Activated T-cell treated with anti-CD3 and anti-CD28 coated beads, Interleukin-2, amount 50 U/mL, for 4 hours (primary cell): ENCODE measurements at regions not wholly inside any gene's neighbourhood (a gene's known extent, or its start where the extent isn't known, plus 50 kb on each side); places are given as distances from the start of the nearest gene placed in this dataset.

ENCODE experiments used
- ATAC-seq, 2 donors: fragments of 200-7000 bp; cut with Tn5 transposase; one replicate each; pipeline ENCODE4 v1.10.0; 2021
- DNase-seq: peaks from one replicate; pipeline ENCODE4 v3.0.0-alpha.2; 2020
- H3K27me3 Mint-ChIP-seq: one replicate; pipeline ENCODE4 v1.8.0; 2021; ENCODE audit warnings: low read depth, mixed read lengths
- H3K36me3 Mint-ChIP-seq: one replicate; pipeline ENCODE4 v1.8.0; 2022; ENCODE audit warnings: mixed read lengths; ENCODE audit not compliant: insufficient read depth
- H3K4me1 Mint-ChIP-seq: one replicate; pipeline ENCODE4 v1.8.0; 2021; ENCODE audit warnings: low read depth, mixed read lengths
- H3K4me3 Mint-ChIP-seq: one replicate; pipeline ENCODE4 v1.8.0; 2021; ENCODE audit warnings: mild to moderate bottlenecking, moderate library complexity, mixed read lengths
- H3K9me3 Mint-ChIP-seq: one replicate; pipeline ENCODE4 v1.8.0; 2021; ENCODE audit warnings: mixed read lengths

GRCh38 chr20:17169585-17170136 is 57.2 kb upstream of the PCSK2 start:
- no peaks in the 10 kb centered on the region for H3K9me3 Mint-ChIP-seq
- no peak overlapping the region for H3K4me3 Mint-ChIP-seq
- H3K27me3 Mint-ChIP-seq = no peaks in the 10 kb centered on the region
- no peaks in the 10 kb centered on the region for H3K4me1 Mint-ChIP-seq
- H3K36me3 Mint-ChIP-seq = no peaks in the 10 kb centered on the region
- no peak for DNase-seq
- ATAC-seq = no peak

- no peak for ATAC-seq
- Mint-ChIP-seq H3K27me3 (no peaks in the 10 kb centered on the region), H3K4me3 (no peak overlapping the region)
Measured at GRCh38 chr20:17171746-17172280, 55.0 kb upstream of the PCSK2 start.

GRCh38 chr20:17172836-17173516 is 53.9 kb upstream of the PCSK2 start:
- Mint-ChIP-seq H3K27me3 (no peaks in the 10 kb centered on the region), H3K4me1 (no peaks in the 10 kb centered on the region), H3K9me3 (no peaks in the 10 kb centered on the region), H3K4me3 (no peak overlapping the region), H3K36me3 (no peaks in the 10 kb centered on the region)
- no peak for DNase-seq
- ATAC-seq = no peak

More at GRCh38 chr20:17171746-17172280, 55.0 kb upstream of the PCSK2 start:
- H3K9me3 Mint-ChIP-seq = no peaks in the 10 kb centered on the region
- H3K4me1 Mint-ChIP-seq = no peaks in the 10 kb centered on the region
- no peak for DNase-seq
- H3K36me3 Mint-ChIP-seq = no peaks in the 10 kb centered on the region
